IMR-90 (cell line): ENCODE measurements at regions not wholly inside any gene's neighbourhood (a gene's known extent, or its start where the extent isn't known, plus 50 kb on each side); places are given as distances from the start of the nearest gene placed in this dataset.
A peak's percentile ranks its signal among the peaks of the same experiment; 100 is the strongest.

Experiments
- ATAC-seq: fragments of 200-7000 bp; cut with Tn5 transposase; 2 replicates; pipeline ENCODE4 v1.9.1; 2020; ENCODE audit warnings: low read depth, mild to moderate bottlenecking, moderate library complexity
- BruUV-seq: library from RNA; stranded (reverse); fragments of 400-500 nt; replicated peaks from 2 replicates; lab custom pipeline; 2021; lab: Mats Ljungman, UMichigan
- CTCF ChIA-PET: fragments of 300-600 bp; formaldehyde crosslinking; extraction: SDS; loops from one replicate; lab custom pipeline; 2021; ENCODE audit warnings: antibody characterized with exemption; lab: Yijun Ruan, JAX
- POLR2A ChIA-PET: fragments of 300-600 bp; sonication (Branson Sonifier 250); formaldehyde crosslinking; loops from one replicate; lab custom pipeline; 2022; ENCODE audit warnings: antibody characterized with exemption; ENCODE audit not compliant: unreplicated experiment; lab: Charles Lee
- DNase-seq: peaks from one replicate; pipeline ENCODE4 v3.0.0; 2013
- H2AFZ ChIP-seq: replicated peaks from 2 replicates; pipeline ENCODE3; 2013; ENCODE audit warnings: low read length, mild to moderate bottlenecking; ENCODE audit not compliant: poor library complexity
- H2AK5ac ChIP-seq: 2 replicates; pipeline ENCODE4 v1.6.1; 2013; ENCODE audit warnings: low read depth, low read length, inconsistent platforms
- H2AK9ac ChIP-seq: replicated peaks from 2 replicates; pipeline ENCODE3; 2013; ENCODE audit warnings: mild to moderate bottlenecking, low read depth, low read length, moderate library complexity; ENCODE audit not compliant: poor library complexity
- H2BK120ac ChIP-seq: 2 replicates; pipeline ENCODE4 v1.6.1; 2013; ENCODE audit warnings: low read depth, low read length, inconsistent platforms
- H2BK15ac ChIP-seq: 3 replicates; pipeline ENCODE4 v1.6.1; 2013; ENCODE audit warnings: low read depth, low read length, inconsistent platforms
- H2BK20ac ChIP-seq: 2 replicates; pipeline ENCODE4 v1.6.1; 2013; ENCODE audit warnings: low read depth, mild to moderate bottlenecking, inconsistent platforms, low read length, moderate library complexity
- H2BK5ac ChIP-seq: 2 replicates; pipeline ENCODE4 v1.6.1; 2013; ENCODE audit warnings: mild to moderate bottlenecking, low read depth, low read length, inconsistent platforms; ENCODE audit not compliant: poor library complexity, severe bottlenecking
- H3K14ac ChIP-seq: replicated peaks from 2 replicates; pipeline ENCODE4 v1.6.1; 2013; ENCODE audit warnings: low read depth, low read length, inconsistent platforms
- H3K18ac ChIP-seq: 2 replicates; pipeline ENCODE4 v1.6.1; 2013; ENCODE audit warnings: low read depth, low read length, control low read depth
- H3K23ac ChIP-seq: 2 replicates; pipeline ENCODE4 v1.6.1; 2013; ENCODE audit warnings: low read depth, low read length, inconsistent platforms
- H3K27ac ChIP-seq: 2 replicates; pipeline ENCODE4 v1.5.1; 2013; ENCODE audit warnings: mild to moderate bottlenecking, control low read depth, low read length; ENCODE audit not compliant: insufficient read depth
- H3K27me3 ChIP-seq: 2 replicates; pipeline ENCODE4 v1.6.1; 2013; ENCODE audit warnings: low read length; ENCODE audit not compliant: control insufficient read depth, insufficient read depth
- H3K36me3 ChIP-seq: 2 replicates; pipeline ENCODE4 v1.6.1; 2013; ENCODE audit warnings: low read length, mixed read lengths; ENCODE audit not compliant: control insufficient read depth, insufficient read depth
- H3K4ac ChIP-seq: 2 replicates; pipeline ENCODE4 v1.6.1; 2013; ENCODE audit warnings: low read depth, low read length, inconsistent platforms
- H3K4me1 ChIP-seq: 2 replicates; pipeline ENCODE4 v1.6.1; 2013; ENCODE audit warnings: low read length, mixed read lengths; ENCODE audit not compliant: control insufficient read depth, insufficient read depth
- H3K4me2 ChIP-seq: 2 replicates; pipeline ENCODE4 v1.6.1; 2013; ENCODE audit warnings: low read depth, mild to moderate bottlenecking, control low read depth, low read length, moderate library complexity
- H3K4me3 ChIP-seq: 2 replicates; pipeline ENCODE4 v1.5.1; 2013; ENCODE audit warnings: low read depth, mild to moderate bottlenecking, control low read depth, low read length, moderate library complexity; ENCODE audit not compliant: insufficient read depth
- H3K56ac ChIP-seq: 2 replicates; pipeline ENCODE4 v1.6.1; 2013; ENCODE audit warnings: low read length, inconsistent platforms; ENCODE audit not compliant: insufficient read depth; ENCODE audit errors: extremely low read depth
- H3K79me1 ChIP-seq, 2 experiments: 2 replicates each; pipeline ENCODE4 v1.6.1; 2013; ENCODE audit warnings: low read length in 2 of 2, inconsistent platforms in 1 of 2, low read depth in 1 of 2
- H3K9ac ChIP-seq: 2 replicates; pipeline ENCODE4 v1.6.1; 2013; ENCODE audit warnings: low read depth, low read length, control low read depth
- H3K9me1 ChIP-seq: 2 replicates; pipeline ENCODE4 v1.6.1; 2013; ENCODE audit warnings: low read length, inconsistent platforms; ENCODE audit not compliant: insufficient read depth
- H3K9me3 ChIP-seq: 2 replicates; pipeline ENCODE4 v1.6.1; 2013; ENCODE audit warnings: low read length; ENCODE audit not compliant: control insufficient read depth, insufficient read depth
- H4K20me1 ChIP-seq: 2 replicates; pipeline ENCODE4 v1.6.1; 2013; ENCODE audit warnings: low read length, inconsistent platforms; ENCODE audit not compliant: insufficient read depth
- H4K5ac ChIP-seq: 2 replicates; pipeline ENCODE4 v1.6.1; 2013; ENCODE audit warnings: mild to moderate bottlenecking, low read depth, low read length, control low read depth
- H4K8ac ChIP-seq, 2 experiments: 2 replicates each; pipeline ENCODE4 v1.6.1; 2013; ENCODE audit warnings: low read depth in 2 of 2, low read length in 2 of 2, control low read depth in 1 of 2, inconsistent platforms in 1 of 2
- H4K91ac ChIP-seq: 2 replicates; pipeline ENCODE4 v1.6.1; 2013; ENCODE audit warnings: low read depth, low read length, inconsistent platforms; ENCODE audit not compliant: insufficient read depth
- CTCF ChIP-seq: conservative IDR thresholded peaks from 2 replicates; pipeline ENCODE4 v1.5.1; 2012; ENCODE audit warnings: mild to moderate bottlenecking, low read depth, low read length, improper control_type of control experiment
- RAD21 ChIP-seq: IDR thresholded peaks from 2 replicates; pipeline ENCODE4 v1.6.1; 2012; ENCODE audit warnings: low read length, improper control_type of control experiment
- SMC3 ChIP-seq: fragments of 150-350 bp; IDR thresholded peaks from 2 replicates; pipeline ENCODE4 v1.6.1; 2016; ENCODE audit warnings: low read depth, mild to moderate bottlenecking, antibody characterized with exemption, low read length, moderate library complexity
- WGBS, 2 experiments: methylation state at CpG; one replicate each; pipeline versions ENCODE4 v1.1.5 to v1.1.7; 2013; ENCODE audit warnings: missing lambda C conversion rate in 2 of 2; ENCODE audit not compliant: insufficient read length in 1 of 2; ENCODE audit errors: extremely low coverage in 2 of 2; 5-methylcytosine and 5-hydroxymethylcytosine counted together
- dilution Hi-C: fragments of 300-500 bp; cut with HindIII; formaldehyde crosslinking; loops from one replicate; pipeline ENCODE4 v1.14.3; 2018; ENCODE audit warnings: low sequenced_read_pairs; ENCODE audit not compliant: unreplicated experiment
- in situ Hi-C: fragments of 300-500 bp; cut with MboI; formaldehyde crosslinking; loops from 3 replicates; pipeline ENCODE4 v1.14.3; 2019; ENCODE audit warnings: low sequenced_read_pairs, inconsistent platforms, mixed read lengths
- intact Hi-C: fragments of 100-400 bp; cut with micrococcal nuclease; formaldehyde crosslinking; loops from 2 replicates; pipeline ENCODE4 v1.10.0; 2022
- TF ChIP-seq, protein P1 (sequence below): fragments of 150-350 bp; IDR thresholded peaks from 2 replicates; pipeline ENCODE4 v1.6.1; 2016; ENCODE audit warnings: low read depth, mild to moderate bottlenecking, low read length, moderate library complexity, borderline replicate concordance

DNA sequence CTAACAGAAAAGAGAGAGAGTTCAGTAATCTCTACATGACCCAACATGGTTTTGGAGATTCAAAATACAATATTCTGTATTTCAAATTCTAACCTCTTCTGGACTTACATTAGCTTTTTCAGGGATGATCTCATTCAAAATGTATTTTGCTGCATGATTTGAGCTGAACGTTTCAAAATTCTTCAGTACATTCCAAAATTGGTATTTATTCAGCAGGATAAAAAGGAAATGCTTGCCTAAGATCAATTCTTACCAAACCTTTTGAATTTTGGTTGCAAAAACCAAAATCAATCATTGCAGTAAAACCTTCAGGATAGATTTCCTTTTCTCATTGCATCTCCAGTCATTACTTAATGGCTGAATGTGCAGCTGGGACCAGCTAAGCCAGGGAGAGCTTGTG is 1761.3 kb upstream of the SEL1L start:
- no peak overlapping the region for H2AFZ ChIP-seq
- no peak overlapping the region for H3K56ac ChIP-seq
- no peak overlapping the region for H2AK9ac ChIP-seq
- peak overlapping the region; percentile 68 for H3K18ac ChIP-seq
- no peaks in the 10 kb centered on the region for H3K9me1 ChIP-seq
- peak; percentile 76 for ATAC-seq
- no peak overlapping the region for H3K9ac ChIP-seq
- no TSS peak for BruUV-seq
- no peak overlapping the region for H2AK5ac ChIP-seq
- peak overlapping the region; percentile 57; the same call in 1 of the 2 replicates for H2BK20ac ChIP-seq
- peak overlapping the region; percentile 38 for H3K14ac ChIP-seq
- no peak overlapping the region; a peak in 1 of 4 replicates for H4K8ac ChIP-seq
- in situ Hi-C loops = no loop called here
- H2BK120ac ChIP-seq = peak overlapping the region; percentile 44
- H4K20me1 ChIP-seq = no peaks in the 10 kb centered on the region
- POLR2A ChIA-PET = interaction anchor here (0.6 kb wide), 1 partner anchor 1324 kb away, joined by 4 read pairs; no protein-coding TSS in a partner anchor
- TF ChIP-seq RAD21 = no peak
- TF ChIP-seq CTCF = no peak
- TF ChIP-seq SMC3 = no peak
- TF ChIP-seq, protein P1, sequence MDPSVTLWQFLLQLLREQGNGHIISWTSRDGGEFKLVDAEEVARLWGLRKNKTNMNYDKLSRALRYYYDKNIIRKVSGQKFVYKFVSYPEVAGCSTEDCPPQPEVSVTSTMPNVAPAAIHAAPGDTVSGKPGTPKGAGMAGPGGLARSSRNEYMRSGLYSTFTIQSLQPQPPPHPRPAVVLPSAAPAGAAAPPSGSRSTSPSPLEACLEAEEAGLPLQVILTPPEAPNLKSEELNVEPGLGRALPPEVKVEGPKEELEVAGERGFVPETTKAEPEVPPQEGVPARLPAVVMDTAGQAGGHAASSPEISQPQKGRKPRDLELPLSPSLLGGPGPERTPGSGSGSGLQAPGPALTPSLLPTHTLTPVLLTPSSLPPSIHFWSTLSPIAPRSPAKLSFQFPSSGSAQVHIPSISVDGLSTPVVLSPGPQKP = no peak
- peak; percentile 51 for DNase-seq
- no peak overlapping the region for H3K4me3 ChIP-seq
- 0 out of 2 replicates have a peak overlapping the region, but pooled peaks have one; percentile 64 for H4K5ac ChIP-seq
- peak overlapping the region; percentile 60 for H3K4me2 ChIP-seq
- whole genome bisulfite sequencing, 2 experiments = no CpG with 5 or more reads among the region's 1 CpG
- no peak overlapping the region for H2BK15ac ChIP-seq
- H2BK5ac ChIP-seq = no peak overlapping the region
- H3K79me1 ChIP-seq = no peaks in the 10 kb centered on the region
- no peaks in the 10 kb centered on the region for H3K36me3 ChIP-seq
- no peaks in the 10 kb centered on the region for H3K9me3 ChIP-seq
- H3K4me1 ChIP-seq = peaks cover 3% of the 10 kb centered on the region; the same call in 1 of the 2 replicates
- no peak overlapping the region for H3K27ac ChIP-seq
- intact Hi-C loops = no loop called here
- CTCF ChIA-PET = no interaction called here
- H3K23ac ChIP-seq = no peak overlapping the region
- dilution Hi-C loops = no loop called here
- no peak overlapping the region; the same call in 1 of the 2 replicates for H4K91ac ChIP-seq
- no peaks in the 10 kb centered on the region for H3K27me3 ChIP-seq
- no peak overlapping the region for H3K4ac ChIP-seq
